NCI-H69 (cell line): ENCODE measurements at regions not wholly inside any gene's neighbourhood (a gene's known extent, or its start where the extent isn't known, plus 50 kb on each side); places are given as distances from the start of the nearest gene placed in this dataset.
"Not testable (repeated sequence)": the region's sequence is repeated elsewhere in the genome, so short reads cannot be mapped to it uniquely, and the experiment has no call there.

Experiments used
- DNase-seq: peaks from one replicate; lab custom pipeline; 2025; lab: John Stamatoyannopoulos, UW

DNA sequence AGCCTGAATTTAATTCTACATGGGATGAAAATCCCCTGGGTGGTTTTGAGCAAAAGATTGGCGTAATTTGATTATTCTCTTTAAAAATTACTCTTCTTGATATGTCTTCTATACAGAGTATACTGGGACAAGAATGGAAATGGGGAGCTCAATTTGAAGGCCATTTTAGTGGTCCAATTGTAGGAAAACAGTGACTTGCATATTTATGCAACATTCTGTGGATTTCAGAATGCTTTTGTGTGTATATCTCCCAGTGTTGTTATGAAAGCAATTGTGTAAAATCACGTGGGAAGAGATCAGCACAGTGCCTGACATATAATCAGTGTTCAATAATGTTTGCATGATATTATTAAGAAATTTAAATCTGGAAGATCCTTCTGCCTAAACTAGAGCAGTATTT lies 575.9 kb upstream of the PBX1 start:
- DNase-seq, result no peak

DNA sequence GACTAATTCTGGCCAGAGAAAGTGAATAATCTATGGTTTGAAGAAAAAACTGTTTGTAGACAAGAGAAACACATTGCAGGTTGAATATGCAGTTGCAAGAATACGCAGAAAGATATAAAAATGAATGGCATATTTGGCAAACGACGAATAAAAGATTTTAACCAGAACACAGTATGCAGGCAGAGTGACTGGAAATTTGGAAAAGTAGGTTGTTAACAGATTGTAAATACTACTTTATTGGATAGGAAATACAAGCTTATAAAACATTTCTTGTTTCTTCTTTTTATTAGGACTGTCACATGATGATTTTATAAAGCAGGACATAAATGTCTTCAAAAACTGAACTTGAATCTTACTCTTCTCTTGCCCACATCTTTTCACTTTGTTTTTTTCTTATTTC lies 573.3 kb upstream of the PBX1 start:
- no peak for DNase-seq

DNA sequence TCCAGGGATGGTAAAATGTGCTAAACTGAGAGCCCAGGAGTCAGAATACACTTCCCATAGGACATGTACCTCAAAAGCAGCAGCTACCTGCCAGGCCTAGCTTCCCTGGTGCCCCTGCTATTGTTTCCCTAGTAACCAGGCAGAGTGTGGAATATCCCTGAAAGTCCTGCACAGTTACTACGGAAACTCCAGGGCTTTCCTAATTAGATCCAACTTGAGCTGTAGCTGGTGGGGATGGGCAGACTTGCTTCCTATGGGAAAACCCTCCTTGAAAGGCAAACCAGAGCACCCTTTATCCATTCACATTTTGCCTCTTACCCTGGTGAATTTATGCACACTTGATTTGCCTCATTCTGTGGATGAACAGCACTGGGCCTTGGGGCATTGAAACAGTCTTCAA lies 559.9 kb upstream of the PBX1 start:
- peak; percentile 68 for DNase-seq

DNA sequence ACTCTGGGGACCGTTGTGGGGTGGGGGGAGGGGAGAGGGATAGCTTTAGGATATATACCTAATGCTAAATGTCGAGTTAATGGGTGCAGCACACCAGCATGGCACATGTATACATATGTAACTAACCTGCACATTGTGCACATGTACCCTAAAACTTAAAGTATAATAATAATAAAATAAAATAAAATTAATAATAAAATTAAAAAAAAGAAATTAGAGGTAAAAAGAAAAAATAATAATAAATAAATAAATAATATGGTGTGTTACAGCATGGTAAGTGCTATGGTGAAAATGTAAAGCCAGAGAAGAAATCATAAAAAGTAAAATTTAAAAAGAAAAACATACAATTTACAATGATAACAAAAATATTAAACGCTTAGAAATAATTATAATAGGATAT lies 552.8 kb upstream of the PBX1 start:
- not testable (repeated sequence) for DNase-seq

DNA sequence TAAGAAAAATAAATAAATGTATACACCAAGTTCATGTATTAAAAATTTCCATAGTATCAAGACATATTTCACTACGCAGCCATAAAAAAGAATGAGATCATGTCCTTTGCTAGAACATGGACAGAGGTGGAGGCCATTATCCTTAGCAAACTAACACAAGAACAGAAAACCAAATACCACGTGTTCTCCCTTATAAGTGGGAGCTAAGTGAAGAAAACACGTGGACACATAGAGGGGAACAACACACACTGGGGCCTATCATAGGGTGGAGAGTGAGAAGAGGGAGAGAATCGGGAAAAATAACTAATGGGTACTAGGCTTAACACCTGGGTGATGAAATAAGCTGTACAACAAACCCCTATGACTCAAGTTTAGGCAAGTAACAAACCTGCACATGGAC lies 552.4 kb upstream of the PBX1 start:
- DNase-seq, result no peak

DNA sequence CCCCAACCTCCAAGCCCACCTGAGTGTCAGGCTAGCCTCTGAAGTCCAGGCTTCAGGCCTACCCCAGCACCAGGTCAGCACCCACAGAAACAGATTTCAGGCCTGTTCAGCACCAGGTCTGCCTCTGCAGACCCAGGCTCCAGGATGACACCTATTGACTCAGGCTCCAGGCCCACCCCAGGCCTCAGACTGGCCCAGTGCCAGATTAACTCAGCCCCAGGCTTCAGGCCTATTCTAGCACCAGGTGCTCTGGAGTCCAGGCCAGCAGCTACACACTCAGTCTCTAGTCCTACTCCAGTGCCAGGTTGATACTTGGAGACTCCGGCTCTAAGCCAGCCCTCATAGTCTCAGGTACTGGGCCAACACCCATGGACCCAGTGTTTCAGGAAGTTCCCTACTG lies 541.7 kb upstream of the PBX1 start:
- DNase-seq, result peak; percentile 60

DNA sequence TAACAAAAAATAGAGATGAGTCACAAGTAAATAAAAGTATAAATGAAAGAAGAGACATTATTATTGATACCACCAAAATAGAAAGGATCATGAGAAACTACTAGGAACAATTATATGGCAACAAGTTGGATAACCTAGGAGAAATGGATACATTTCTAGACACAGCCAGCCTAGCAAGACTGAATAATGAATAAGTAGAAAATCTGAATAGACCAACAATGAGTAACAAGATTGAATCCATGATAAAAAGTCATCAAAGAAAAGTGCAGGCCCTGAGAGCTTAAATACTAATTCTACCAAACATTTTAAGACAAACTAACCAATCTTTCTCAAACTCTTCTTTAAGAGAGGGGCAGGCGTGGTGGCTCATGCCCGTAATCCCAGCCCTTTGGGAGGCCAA lies 538.6 kb upstream of the PBX1 start:
- no peak for DNase-seq

DNA sequence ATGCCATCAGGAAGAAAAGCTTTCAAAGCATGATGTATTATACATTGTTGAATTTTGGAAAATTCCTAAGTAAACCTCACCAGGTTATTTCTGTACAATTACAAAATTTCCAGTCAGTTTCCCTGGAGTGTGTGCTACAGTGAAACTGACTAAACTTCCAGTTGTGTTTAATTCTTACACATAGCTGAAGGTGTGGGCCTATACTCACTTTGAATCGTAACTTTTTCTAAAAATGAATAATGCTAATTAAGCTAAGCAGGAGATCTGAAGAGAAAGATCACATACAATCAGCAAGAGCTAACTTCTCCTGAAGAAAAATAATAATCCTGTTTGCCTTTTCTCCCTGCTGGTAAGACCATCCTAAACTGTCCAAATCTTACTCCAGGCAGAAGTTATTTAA lies 537.2 kb upstream of the PBX1 start:
- DNase-seq, result no peak

DNA sequence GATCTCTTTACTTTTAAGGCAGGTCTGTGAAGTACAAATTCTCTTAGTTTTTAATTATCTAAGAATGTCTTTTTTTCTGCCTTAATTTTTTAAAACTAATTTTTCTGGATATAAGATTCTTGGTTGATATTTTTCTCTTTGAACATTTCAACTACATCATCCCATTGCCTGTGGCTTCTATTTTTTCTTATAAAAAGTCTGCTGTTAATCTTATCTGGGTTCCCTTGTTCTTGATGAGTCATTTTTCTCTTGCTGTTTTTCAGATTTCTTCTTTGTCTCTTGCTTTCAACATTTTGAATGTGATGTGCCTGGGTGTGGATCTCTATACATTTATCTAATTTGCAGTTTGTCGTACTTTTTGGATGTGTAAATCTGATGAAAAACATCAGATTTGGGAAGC lies 525.2 kb upstream of the PBX1 start:
- DNase-seq, result no peak

DNA sequence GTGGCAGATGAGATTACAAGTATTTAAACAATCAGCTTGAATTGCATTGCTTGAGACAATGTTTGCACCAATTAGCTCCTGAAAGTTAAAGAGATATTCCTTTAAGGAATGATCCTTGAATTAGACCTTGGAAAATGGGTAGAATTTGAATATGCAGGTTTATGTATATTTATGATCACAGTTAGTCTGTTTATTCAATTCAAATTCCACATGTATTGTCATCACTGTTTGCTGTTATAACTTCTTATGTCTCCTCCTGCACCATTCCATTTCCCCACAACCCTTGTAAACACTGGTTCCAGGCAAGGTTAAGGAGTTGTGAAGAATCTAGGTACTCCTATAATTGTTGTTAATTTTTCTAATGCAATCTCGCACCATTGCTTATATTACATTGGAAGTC lies 518.2 kb upstream of the PBX1 start:
- no peak for DNase-seq

DNA sequence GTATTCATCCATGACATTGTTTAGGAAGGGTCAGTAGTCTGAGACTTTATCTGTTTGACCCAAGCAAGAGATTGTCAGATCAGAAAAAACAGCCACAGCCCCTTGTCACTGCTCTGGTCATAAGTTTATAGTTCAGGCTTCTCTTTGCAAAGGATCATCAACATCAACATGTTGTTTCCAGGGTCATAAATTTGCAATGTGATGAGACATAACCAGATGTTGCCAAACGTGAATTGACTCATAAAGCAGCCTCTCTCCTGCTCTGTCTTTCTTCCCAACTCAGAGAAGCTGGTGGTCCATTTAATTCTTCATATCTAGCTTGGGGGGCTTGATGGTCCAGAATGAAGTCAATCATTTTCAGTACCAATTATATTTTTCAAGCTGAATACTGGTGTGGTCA lies 507.2 kb upstream of the PBX1 start:
- DNase-seq, result no peak

DNA sequence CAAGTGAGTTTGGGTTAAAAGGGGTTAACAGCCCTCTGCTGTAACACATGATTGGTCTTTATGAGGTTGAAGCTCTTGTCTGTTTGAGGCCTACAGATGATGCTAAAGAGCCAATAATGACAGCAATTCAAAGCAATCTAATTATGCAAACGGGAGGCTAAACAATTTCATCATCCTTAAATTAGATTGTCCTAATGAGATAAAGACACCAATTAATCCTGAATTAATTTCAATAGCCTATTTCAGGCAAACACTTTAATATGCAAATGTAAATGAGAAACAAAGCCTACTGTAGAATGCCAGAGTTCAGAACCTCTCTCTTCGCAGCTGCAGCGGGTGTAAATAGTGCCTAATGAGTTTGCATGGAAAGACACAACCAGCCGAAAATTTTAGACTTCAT lies 504.7 kb upstream of the PBX1 start:
- peak; percentile 90 for DNase-seq

DNA sequence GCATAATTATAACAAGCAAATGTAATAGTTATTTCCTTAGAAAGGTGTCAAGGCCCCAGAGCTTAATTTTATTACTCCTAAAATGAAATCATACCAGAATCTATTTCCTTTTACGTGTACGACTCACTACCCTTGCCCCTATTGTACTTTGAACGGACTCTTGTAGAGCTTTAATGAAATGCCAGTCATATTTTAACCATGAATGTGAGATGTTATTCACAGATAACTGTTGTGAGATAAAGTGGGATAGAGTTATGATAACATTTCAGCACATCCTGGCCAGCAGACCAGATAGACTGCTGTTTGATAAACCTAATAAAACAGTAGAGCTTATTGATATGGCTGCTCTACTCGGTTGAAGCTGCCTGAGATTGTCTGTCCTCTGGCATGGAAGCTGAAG lies 500.8 kb upstream of the PBX1 start:
- no peak for DNase-seq

DNA sequence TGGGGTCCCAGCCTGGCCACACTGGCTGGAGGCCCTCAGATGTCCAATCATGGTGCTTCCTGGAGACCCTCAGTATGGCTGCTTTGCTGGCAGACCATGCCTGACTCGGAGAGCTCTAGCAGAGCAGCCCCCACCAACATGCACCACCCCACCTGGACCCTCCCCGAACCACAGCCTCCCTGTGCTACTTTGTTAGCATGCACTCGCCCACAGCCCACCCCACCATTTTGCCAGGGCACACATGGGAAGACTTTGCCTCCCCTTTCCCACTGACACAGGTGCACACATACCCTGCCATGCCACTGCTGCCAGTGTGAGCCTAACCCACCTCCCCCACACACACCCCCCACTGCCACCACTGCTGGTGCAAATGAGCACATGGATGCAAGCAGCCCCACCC lies 497.5 kb upstream of the PBX1 start:
- no peak for DNase-seq

DNA sequence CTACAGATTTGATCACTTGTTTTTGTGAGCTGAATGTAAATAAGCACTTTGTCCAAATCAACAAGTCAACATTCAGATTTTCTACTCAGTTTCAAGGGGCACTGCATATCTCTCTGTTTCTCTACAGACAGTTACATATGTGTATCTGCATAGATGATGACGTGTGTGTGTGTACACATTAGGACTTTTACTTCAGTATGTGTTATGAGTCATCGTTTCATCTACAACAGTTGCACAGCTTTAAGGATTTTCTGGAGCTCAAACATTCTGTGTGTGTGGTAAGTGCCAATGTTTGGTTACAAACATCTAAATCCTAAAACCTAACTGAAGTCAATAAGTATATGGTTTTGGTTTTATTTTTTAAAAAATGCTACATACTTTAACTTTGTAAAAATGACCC lies 494.5 kb upstream of the PBX1 start:
- no peak for DNase-seq

DNA sequence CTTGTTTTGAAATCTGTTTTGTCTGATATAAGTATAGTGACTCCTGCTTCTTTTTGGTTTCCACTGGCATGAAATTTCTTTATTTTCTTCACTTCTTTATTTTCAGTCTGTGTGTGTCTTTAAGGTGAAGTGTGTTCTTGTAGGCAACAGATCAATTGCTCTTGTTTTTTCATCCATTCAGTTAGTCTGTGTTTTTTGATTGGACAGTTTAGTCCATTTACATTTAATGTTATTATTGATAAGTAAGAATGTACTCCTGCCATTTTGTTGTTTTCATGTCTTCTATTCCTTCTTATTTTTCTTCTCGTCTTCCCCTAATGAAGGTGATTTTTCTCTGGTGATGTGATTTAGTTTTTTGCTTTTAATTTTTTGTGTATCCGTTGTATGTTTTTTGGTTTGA lies 487.7 kb upstream of the PBX1 start:
- no peak for DNase-seq

DNA sequence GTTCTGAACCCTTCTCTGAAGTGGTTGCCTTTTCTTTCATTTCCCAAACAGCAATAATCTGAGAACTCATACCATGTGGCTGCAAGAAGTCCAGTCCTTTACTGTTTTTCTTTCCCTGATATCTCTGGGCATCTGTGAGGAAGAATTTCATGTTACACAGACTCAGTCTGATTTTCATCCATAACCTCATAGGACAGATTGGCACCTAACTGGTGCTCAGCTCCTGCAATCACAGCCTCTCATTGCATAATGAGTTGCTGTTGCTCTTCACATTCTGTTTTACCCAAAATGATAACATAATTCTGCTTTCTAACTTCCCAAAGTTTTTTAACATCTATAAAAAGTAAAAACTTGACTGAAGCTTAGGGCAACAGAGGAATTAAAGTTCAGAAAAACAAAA lies 472.2 kb upstream of the PBX1 start:
- no peak for DNase-seq

DNA sequence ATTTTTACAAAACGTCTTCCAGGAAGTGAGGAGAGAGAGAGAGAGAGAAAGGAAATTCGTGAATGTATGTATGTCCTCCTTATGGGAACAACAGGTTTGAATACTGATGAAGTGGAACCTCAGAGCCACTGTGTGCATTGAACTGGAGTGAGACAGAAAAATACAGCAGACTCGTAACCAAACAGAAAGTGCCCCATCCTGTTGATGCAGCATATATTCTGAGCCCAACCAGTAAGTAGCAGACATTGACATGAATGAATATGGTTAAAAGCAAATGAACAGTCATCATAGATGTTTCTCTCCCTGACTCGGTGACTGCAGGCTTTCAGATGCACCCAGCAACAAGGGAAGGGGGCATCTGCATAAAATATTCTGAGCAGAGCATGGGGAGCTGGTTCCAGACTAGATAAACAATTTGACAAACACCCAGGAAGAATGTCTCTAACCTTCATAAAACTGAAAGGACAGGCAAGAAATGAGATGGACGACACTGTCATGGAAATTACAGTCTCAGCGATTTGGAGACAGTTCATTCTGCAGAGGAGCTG lies 471.0 kb upstream of the PBX1 start:
- DNase-seq, result no peak

DNA sequence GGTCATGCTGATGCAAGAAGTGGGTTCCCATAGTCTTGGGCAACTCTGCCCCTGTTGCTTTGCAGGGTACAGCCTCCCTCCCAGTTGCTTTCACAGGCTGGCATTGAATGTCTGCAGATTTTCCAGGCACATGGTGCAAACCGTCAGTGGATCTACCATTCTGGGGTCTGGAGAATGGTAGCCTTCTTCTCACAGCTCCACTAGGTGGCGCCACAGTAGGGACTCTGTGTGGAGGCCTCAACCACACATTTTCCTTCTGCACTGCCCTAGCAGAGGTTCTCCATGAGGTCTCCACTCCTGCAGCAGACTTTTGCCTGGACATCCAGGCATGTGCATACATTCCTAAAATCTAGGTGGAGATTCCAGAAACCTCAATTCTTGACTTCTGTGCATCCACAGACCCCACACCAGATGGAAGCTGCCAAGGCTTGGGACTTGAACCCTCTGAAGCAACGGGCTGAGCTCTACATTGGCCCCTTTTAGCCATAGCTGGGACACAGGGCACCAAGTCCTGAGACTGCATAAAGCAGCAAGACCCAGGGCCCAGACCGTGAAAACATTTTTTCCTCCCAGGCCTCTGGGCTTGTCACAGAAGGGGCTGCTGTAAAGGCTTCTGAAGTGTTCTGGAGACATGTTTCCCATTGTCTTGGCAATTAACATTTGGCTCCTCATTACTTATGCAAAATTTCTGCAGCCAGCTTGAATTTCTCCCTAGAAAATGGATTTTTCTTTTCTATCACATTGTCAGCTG lies 466.2 kb upstream of the PBX1 start:
- DNase-seq, result peak; percentile 48

DNA sequence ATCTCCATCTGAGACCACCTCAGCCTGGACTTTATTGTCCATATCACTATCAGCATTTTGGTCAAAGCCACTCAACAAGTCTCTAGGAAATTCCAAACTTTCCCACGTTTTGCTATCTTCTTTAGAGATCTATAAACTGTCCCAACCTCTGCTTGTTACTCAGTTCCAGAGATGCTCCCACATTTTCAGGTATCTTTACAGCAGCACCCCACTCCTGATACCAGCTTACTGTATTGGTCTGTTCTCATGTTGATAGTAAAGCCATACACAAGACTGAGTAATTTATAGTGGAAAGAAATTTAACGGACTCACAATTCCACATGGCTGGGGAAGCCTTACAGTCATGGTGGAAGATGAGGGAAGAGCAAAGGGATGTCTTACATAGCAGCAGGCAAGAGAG lies 465.4 kb upstream of the PBX1 start:
- DNase-seq, result no peak

DNA sequence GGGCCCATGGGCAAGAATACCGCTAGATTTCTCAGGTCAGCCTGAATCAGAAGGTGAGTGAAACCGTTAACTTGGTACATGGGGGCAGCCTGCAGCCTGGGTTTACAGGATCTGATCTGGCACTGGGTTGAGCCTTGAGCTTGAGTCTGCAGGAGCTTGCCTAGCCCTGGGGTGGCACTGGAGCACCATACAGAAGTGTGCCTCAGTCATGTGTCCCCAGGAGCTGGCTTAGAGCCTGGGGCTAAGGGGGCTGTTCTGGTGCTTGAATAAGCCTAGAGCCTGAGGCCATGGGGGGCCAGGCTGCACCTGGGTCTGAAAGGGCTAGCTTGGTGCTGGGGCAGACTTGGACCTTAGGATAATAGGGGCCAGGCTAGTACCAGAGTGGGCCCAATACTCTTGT lies 457.2 kb upstream of the PBX1 start:
- DNase-seq, result peak; percentile 10

DNA sequence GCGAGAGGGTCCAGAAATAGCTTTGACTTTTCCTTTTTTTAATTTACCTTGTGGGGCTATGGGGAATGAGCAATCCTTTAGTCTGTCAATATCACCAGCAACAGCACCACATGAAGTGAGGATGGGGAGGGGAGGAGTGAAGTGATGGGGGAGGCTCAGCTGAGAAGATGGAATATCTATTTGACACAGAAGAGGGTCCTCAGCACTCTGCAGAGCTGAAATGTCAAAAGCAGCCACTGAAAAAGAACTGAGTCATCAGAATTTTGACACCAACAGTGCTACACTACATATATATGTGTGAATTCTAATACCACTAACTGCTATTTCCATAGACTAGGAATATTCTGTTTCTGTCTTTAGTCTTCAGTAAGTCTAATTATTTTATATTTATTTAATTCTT lies 427.0 kb upstream of the PBX1 start:
- no peak for DNase-seq

DNA sequence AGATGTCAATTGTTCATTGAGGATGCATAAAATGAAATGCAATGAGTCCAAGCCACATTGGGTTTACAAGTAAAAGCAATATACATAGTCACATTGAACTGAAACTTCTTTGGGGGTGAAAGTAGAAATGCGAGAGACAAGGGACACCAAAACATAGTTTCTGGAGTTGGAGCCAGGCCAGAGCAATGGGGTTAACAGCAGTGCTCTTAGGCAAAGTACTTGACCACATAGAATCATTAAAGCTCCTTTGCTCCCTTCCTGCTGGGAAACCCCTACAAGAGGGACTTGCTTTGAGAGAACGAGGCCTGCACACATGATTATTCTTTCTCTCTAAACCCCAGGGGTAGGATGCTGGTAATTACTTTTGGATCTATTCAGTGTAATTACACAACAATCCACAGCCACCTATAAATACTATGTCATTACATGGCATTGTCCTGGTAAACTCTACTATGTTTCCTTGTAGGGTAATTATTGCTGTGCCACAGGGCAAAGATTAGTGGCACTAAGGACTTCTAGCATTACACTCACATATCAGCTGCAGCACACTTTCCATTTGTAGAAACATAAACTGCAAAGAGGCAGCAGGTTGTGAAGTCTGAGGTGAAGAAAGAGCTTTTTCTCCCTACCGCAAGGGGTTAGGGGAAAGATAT lies 421.6 kb upstream of the PBX1 start:
- peak; percentile 99 for DNase-seq

DNA sequence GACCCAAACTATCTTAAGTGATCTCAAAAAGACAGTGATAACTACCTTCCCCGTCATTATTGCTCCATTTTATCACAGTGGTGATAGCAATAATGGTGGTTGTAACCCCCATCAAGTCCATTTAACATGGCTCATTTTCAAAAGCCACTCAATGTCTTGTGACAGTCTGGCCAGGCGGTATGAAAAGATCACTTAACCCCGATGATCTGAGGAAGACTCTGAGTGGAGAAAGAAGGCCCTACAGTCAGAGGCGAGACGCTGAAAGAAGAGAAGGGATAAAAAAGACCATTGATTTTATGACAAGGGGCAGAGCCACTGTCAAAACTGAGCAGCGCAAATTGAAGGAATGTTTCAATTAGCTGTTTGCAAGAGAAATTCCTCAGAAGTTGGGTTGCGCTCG lies 417.2 kb upstream of the PBX1 start:
- DNase-seq, result peak; percentile 64
